HG03064 (cell line): ENCODE measurements at regions not wholly inside any gene's neighbourhood (a gene's known extent, or its start where the extent isn't known, plus 50 kb on each side); places are given as distances from the start of the nearest gene placed in this dataset.
"Not testable (repeated sequence)": the region's sequence is repeated elsewhere in the genome, so short reads cannot be mapped to it uniquely, and the experiment has no call there.

Experiments used
- ATAC-seq: cut with Tn5 transposase; IDR thresholded peaks from one replicate; pipeline ENCODE4 v1.9.1; 2021; ENCODE audit warnings: low read depth; ENCODE audit not compliant: unreplicated experiment

GRCh38 chr4:126916049-126916625 lies 716.6 kb upstream of the INTU start:
- ATAC-seq, result no peak

DNA sequence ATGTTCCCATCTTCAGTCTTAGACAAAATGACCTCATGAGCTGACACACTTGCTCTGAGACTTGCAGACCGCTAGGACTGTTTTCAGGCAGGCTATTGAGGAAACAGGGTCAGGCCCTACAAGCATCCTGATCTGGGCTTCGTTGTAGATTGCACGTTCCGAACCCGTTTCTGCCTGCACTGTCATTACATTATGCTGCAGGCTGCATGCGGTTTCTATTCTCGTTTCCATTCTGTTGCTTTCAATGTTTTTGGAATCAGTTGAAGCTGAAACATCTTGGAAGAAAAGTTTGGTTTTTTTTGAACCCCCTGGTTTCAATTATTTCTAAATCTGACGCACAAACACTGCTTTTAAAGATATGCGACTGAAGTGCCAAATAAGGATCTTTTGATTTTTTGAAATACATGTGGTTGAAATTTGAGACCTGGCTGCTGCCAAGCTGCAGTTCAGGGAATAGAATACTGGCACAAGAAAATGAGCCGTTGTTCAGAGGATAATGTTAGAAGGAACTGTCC lies 716.1 kb upstream of the INTU start:
- no peak for ATAC-seq

DNA sequence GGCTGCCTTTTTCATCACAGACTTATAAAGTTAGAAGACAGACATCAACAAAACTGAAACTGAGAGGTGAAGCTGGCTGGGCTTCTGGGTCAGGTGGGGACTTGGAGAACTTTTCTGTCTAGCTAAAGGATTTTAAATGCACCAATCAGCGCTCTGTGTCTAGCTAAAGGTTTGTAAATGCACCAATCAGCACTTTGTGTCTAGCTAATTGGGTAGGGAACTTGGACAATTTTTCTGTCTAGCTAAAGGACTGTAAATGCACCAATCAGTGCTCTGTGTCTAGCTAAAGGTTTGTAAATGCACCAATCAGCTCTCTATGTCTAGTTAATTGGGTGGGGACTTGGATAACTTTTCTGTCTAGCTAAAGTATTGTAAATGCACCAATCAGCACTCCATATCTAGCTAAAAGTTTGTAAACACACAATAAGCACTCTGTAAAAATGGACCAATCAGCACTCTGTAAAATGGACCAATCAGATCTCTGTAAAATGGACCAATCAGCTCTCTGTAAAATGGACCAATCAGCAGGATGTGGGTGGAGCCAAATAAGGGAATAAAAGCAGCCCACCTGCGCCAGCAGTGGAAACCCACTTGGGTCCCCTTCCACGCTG lies 710.3 kb upstream of the INTU start:
- not testable (repeated sequence) for ATAC-seq

DNA sequence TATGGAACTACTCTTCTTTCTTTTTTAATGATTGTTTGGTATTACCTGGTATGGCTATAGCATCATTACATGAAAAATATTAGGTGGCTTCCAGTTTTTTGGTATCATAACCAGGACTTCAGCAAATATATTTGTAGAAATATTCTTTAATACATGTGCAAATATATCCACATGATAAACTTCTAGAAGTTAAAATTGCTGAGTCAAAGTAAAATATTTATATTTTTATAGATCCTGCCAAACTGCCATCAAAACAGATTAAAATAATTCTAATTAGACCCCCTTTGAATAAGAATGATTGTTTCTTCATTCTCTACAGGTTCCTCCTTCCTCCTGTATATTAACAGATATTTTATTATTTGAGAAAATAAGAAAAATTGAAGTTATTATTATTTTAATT lies 708.5 kb upstream of the INTU start:
- ATAC-seq, result no peak

- ATAC-seq, result not testable (repeated sequence)
These were observed 702.7 kb upstream of the INTU start for GRCh38 chr4:126930059-126930458.

GRCh38 chr4:126935801-126936200 lies 697.0 kb upstream of the INTU start:
- no peak for ATAC-seq

DNA sequence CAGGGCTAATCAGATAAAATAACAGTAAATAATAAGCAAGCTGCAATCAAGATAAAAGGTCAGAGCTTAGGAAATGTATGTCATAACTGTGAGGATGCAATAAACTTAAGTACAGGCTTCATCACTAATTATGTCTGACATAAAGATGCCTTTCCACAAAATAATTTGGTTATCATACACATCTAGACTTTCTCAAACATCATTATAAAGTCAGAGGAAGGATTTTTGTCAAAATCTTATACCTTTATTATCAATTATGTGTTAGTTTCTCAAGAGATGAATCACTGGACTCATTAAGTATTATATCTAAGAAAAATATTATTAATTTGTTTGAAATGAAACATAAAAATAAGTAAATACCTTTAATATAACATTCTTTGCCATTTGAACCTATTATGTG lies 695.4 kb upstream of the INTU start:
- ATAC-seq, result no peak

GRCh38 chr4:126937846-126938422 lies 694.8 kb upstream of the INTU start:
- ATAC-seq, result no peak

DNA sequence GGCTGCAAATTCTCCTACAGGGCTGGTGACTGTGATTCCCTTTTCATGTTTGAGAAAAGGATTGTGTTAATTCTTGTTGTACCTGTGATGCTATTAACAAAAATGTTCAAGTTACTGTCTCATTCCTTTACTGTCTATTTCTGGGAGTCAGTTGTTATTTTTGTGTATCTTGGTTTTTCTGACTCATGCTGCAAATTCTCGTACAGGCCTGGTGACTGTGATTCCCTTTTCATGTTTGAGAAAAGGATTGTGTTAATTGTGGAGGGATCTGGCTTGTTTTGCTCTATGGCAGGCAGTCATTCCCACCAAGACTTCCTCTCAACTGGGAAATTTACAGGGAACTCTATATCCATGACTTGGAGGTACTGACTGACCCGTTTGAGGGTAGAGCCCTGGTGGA lies 693.4 kb upstream of the INTU start:
- ATAC-seq, result no peak

DNA sequence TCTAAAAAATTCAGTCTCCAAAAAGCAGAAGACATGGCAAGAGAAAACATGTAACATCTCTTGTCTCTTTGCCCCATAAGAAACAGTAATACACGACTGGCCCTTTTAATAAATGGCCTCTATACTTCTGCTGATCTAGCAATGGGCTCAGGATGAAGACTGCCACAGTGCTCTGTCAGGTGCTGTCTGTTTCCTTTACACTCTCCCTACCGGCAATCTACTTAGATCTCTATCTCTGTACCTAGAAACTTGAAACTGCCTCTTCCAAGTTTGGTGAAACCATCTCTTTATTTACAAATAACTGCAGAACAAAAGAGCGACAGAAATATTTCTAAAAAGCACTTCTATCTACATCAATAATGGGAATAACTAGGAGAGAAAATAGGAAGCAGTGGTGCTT lies 685.2 kb upstream of the INTU start:
- no peak for ATAC-seq

GRCh38 chr4:126954537-126955291 lies 678.0 kb upstream of the INTU start:
- no peak for ATAC-seq

DNA sequence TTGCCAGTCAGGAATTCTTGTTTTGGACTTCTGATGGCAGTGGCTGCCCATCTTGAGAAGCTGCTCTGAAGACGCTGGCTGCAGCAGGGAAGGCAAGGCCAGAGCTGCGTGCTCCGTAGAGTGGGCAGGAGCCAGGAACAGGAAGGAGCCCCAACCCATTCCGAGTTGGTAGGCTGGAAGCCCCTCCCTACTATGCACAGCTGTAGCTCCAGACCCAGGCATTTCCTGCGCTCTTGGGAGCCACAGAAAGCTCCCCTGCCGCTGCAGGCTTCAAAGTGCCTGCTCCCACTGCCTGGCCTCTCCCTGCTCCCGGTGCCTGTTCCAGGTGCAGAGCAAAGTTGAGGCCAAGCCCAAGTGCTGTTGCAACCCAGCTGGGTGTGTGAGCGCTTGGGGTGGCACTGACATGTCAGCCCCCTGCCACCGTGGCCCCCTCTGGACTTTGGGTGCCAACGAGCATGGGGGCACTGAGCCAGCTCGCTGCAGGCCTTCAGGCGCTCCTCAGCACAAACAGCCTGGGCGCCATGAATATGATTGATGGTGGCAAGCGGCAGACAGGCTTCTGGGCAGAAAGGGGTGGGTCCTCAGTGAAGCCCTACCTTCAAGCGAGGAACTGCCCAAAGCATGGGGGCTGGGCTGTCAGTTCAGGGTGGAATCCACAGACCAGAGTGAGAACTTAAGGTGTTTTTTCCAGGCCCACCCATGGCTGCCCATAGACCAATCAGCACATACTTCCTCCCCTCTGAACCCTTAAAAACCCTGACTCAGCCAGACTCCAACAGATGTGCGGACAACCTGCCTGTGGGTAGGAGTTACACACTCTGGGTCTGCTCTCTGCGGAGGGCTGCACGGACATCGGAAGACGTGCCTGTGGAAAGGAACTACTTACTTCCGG lies 677.2 kb upstream of the INTU start:
- no peak for ATAC-seq

DNA sequence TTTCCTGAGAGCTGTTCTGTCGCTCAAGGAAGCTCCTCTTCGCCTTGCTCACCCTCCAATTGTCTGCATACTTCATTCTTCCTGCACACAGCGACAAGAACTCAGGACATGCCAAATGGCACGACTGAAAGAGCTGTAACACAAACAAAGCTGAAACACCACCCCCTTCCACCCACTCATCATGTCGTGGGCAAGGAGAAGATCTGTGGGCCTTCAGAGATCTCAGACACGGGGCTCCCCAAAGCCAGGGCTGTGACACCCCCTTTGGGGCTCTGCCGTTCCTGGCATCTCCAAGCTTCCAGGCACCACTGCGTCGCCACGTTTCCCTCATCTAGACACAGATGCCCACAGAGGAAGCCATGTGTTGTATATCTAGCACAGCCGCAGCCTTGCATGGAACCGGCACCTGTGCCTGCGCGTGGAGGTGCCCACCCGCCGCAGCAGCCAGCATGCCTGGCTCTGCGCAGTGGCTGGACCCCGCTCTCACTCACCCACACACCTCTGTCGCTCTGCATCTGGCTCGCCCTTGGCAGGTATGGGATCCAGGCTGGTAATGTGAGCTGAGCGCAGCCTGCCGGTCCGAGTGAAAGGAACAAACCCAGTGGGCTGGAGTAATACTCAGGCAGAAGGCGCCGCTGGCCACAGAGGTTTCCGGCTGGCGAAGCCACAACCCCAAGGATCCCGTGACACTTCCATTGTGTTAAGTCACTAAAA lies 676.4 kb upstream of the INTU start:
- no peak for ATAC-seq

- no peak for ATAC-seq
These were observed 675.2 kb upstream of the INTU start for GRCh38 chr4:126957556-126957955.

DNA sequence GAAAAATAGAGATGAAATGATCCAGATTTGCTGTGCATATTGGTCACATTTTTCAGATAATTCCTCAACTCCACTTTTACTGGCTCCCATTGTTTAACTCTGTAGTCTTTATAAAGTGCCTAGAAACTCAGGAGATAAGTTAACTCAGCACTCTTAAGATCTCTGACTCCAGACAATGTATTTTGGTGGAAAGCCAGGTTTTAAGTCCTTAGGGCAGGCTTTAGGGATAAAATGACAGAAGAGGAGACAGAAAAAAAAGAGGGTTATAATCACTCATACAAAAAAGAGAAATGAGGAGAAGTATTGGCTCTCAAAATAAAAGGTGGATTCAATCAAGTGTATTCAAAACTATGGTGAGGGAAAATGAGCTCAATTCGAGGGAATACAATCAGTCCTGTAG lies 674.8 kb upstream of the INTU start:
- ATAC-seq, result no peak

- ATAC-seq, result no peak
These were observed 674.3 kb upstream of the INTU start for GRCh38 chr4:126958482-126958881.

GRCh38 chr4:126959056-126959745 lies 673.6 kb upstream of the INTU start:
- no peak for ATAC-seq

DNA sequence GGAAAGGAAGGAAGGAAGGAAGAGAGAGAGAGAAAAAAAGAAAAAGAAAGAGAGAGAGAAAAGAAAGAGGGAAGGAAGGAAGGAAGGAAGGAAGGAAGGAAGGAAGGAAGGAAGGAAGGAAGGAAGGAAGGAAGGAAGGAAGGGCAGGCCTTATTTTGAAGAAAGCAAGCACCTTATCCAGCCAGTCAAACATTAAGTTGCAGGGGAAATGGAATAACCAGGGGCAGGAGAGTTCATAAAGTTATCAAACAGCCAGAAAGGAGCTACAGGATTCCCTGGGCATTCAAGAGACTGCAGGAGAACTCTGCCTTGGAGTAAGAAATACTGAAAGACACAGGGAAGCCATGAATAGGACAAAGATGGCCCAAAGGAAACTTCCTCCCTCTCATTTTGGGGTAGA lies 672.0 kb upstream of the INTU start:
- no peak for ATAC-seq

GRCh38 chr4:126961661-126962060 lies 671.1 kb upstream of the INTU start:
- no peak for ATAC-seq
